Neural cell (in vitro differentiated cells): ENCODE measurements at regions not wholly inside any gene's neighbourhood (a gene's known extent, or its start where the extent isn't known, plus 50 kb on each side); places are given as distances from the start of the nearest gene placed in this dataset.

Experiments used
- H2AFZ ChIP-seq: fragments of 200-600, 300-800 bp; sonication (generic), shearing (Covaris generic); 2 replicates; pipeline ENCODE4 v1.6.0; 2014; ENCODE audit warnings: low read depth, mild to moderate bottlenecking, antibody characterized with exemption, low read length, moderate library complexity
- H3F3A ChIP-seq: fragments of 200-600 bp; shearing (Covaris generic); 2 replicates; pipeline ENCODE4 v1.6.1; 2016; ENCODE audit warnings: mild to moderate bottlenecking, moderate library complexity, mixed read lengths, antibody characterized with exemption, low read length; ENCODE audit not compliant: insufficient read depth, poor library complexity, severe bottlenecking
- H3K27ac ChIP-seq: fragments of 200-600, 300-800 bp; sonication (generic), shearing (Covaris generic); 2 replicates; pipeline ENCODE4 v1.5.1; 2014; ENCODE audit warnings: mild to moderate bottlenecking, low read length, moderate library complexity
- H3K27me3 ChIP-seq: fragments of 300-800, 200-600 bp; sonication (generic), shearing (Covaris generic); 2 replicates; pipeline ENCODE4 v1.6.0; 2014; ENCODE audit warnings: mild to moderate bottlenecking, low read depth, low read length, moderate library complexity; ENCODE audit not compliant: insufficient read depth
- H3K36me3 ChIP-seq: fragments of 300-800, 200-600 bp; sonication (generic), shearing (Covaris generic); 2 replicates; pipeline ENCODE4 v1.5.1; 2014; ENCODE audit warnings: mild to moderate bottlenecking, antibody characterized with exemption, low read length, moderate library complexity; ENCODE audit not compliant: insufficient read depth
- H3K4me2 ChIP-seq: fragments of 300-800, 200-600 bp; sonication (generic), shearing (Covaris generic); 2 replicates; pipeline ENCODE4 v1.6.0; 2014; ENCODE audit warnings: mild to moderate bottlenecking, low read length
- H3K4me3 ChIP-seq: fragments of 300-800, 200-600 bp; sonication (generic), shearing (Covaris generic); 2 replicates; pipeline ENCODE4 v1.5.1; 2014; ENCODE audit warnings: mild to moderate bottlenecking, low read length, moderate library complexity
- H3K79me2 ChIP-seq: fragments of 200-600 bp; shearing (Covaris generic); replicated peaks from 2 replicates; pipeline ENCODE4 v1.6.0; 2014; ENCODE audit warnings: mild to moderate bottlenecking, low read length, moderate library complexity; ENCODE audit not compliant: insufficient read depth
- H3K9ac ChIP-seq: fragments of 300-800, 200-600 bp; sonication (generic), shearing (Covaris generic); 2 replicates; pipeline ENCODE4 v1.6.1; 2016; ENCODE audit warnings: mild to moderate bottlenecking, low read length, mixed read lengths
- H3K9me2 ChIP-seq: fragments of 200-600 bp; shearing (Covaris generic); 2 replicates; pipeline ENCODE4 v1.6.1; 2016; ENCODE audit warnings: mild to moderate bottlenecking, low read length, mixed read lengths; ENCODE audit not compliant: insufficient read depth
- H3K9me3 ChIP-seq: fragments of 200-600, 300-800 bp; sonication (generic), shearing (Covaris generic); 2 replicates; pipeline ENCODE4 v1.6.1; 2016; ENCODE audit warnings: mild to moderate bottlenecking, mixed run types, low read length, moderate library complexity, mixed read lengths
- H4K20me1 ChIP-seq: fragments of 200-600 bp; shearing (Covaris generic); 2 replicates; pipeline ENCODE4 v1.6.1; 2016; ENCODE audit warnings: mild to moderate bottlenecking, mixed run types; ENCODE audit not compliant: insufficient read depth
- EP300 ChIP-seq: fragments of 450-650 bp; conservative IDR thresholded peaks from 2 replicates; pipeline ENCODE4 v1.6.1; 2014; ENCODE audit warnings: antibody characterized with exemption, mild to moderate bottlenecking, moderate library complexity; ENCODE audit not compliant: poor library complexity, severe bottlenecking
- EZH2 ChIP-seq: fragments of 200-600, 300-800 bp; shearing (Covaris generic), sonication (generic); IDR thresholded peaks from 2 replicates; pipeline ENCODE4 v1.6.1; 2014; ENCODE audit warnings: antibody characterized with exemption, low read length, borderline replicate concordance, mild to moderate bottlenecking; ENCODE audit not compliant: insufficient read depth, poor library complexity, severe bottlenecking
- MXI1 ChIP-seq: fragments of 450-650 bp; conservative IDR thresholded peaks from 2 replicates; pipeline ENCODE4 v1.6.1; 2014; ENCODE audit warnings: antibody characterized with exemption, mild to moderate bottlenecking; ENCODE audit not compliant: poor library complexity, severe bottlenecking
- POLR2AphosphoS5 ChIP-seq: IDR thresholded peaks from 2 replicates; pipeline ENCODE4 v1.6.1; 2012
- RAD21 ChIP-seq: fragments of 450-650 bp; conservative IDR thresholded peaks from 2 replicates; pipeline ENCODE4 v1.6.1; 2014; ENCODE audit warnings: antibody characterized with exemption, mild to moderate bottlenecking, moderate library complexity
- SMC3 ChIP-seq: fragments of 450-650 bp; conservative IDR thresholded peaks from 2 replicates; pipeline ENCODE4 v1.6.1; 2014; ENCODE audit warnings: antibody characterized with exemption, mild to moderate bottlenecking, moderate library complexity; ENCODE audit not compliant: poor library complexity
- TAF1 ChIP-seq: IDR thresholded peaks from 2 replicates; pipeline ENCODE4 v1.6.1; 2012; ENCODE audit warnings: low read depth
- TF ChIP-seq, protein P1 (sequence below): IDR thresholded peaks from 2 replicates; pipeline ENCODE4 v1.6.1; 2012; ENCODE audit warnings: borderline replicate concordance
- TF ChIP-seq, protein P2 (sequence below): fragments of 450-650 bp; IDR thresholded peaks from 2 replicates; pipeline ENCODE4 v1.5.1; 2014; ENCODE audit warnings: antibody characterized with exemption, mild to moderate bottlenecking, moderate library complexity; ENCODE audit not compliant: poor library complexity, severe bottlenecking

DNA sequence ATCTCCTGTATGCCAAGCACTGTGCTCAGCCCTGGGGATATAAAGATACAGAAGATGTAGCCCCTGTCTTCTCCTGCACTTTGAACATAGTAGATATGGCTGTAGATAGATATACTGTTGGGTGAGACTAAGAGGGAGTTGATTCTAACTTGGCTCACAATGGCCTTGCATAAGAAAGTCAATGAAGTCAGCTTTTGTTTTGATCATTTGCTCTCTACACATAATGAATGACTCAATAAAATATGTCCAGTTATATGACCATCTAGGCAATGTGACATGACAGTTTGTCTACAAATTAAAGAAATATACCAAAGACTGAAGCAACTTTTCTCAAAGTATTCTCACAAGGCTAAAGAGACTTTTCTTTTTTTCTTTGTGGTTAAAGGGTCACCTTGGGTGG lies 147.6 kb upstream of the DIPK2B start:
- Histone ChIP-seq H3K36me3 (no peaks in the 10 kb centered on the region), H3K4me3 (no peak overlapping the region), H3K27me3 (no peaks in the 10 kb centered on the region), H3K9me2 (no peaks in the 10 kb centered on the region), H3K4me2 (no peak overlapping the region), H2AFZ (no peak overlapping the region), H4K20me1 (no peaks in the 10 kb centered on the region), H3K9me3 (no peaks in the 10 kb centered on the region), H3K9ac (no peak overlapping the region), H3K27ac (no peak overlapping the region), H3K79me2 (no peaks in the 10 kb centered on the region), H3F3A (no peaks in the 10 kb centered on the region)
- TF ChIP-seq EZH2 (no peak), POLR2AphosphoS5 (no peak), RAD21 (no peak), MXI1 (no peak)

DNA sequence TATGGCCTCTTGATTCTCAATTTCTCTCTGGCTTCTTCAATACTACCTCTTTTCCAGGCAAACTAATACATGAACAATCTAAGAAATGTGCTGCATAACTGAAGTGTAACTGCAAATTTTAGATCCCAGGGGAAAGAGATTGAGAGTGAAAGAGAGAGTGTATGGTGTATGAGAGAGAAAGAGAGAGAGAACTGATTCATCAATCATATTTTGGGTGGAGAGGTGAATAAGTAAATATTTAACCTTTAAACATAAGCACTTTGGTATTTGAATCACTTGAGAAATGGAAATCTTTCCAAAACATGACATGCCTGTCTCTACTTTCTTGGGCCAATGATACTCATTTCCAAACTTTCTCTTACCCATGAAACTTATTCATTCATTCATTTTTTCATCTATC lies 147.2 kb upstream of the DIPK2B start:
- no peaks in the 10 kb centered on the region for H3K27me3 ChIP-seq
- no peaks in the 10 kb centered on the region for H3F3A ChIP-seq
- no peak overlapping the region for H3K4me3 ChIP-seq

More for the DNA sequence above, 147.2 kb upstream of the DIPK2B start:
- Histone ChIP-seq H3K9me3 (no peaks in the 10 kb centered on the region), H4K20me1 (no peaks in the 10 kb centered on the region), H3K4me2 (no peak overlapping the region), H3K9me2 (no peaks in the 10 kb centered on the region), H2AFZ (no peak overlapping the region), H3K27ac (no peak overlapping the region), H3K36me3 (no peaks in the 10 kb centered on the region), H3K9ac (no peak overlapping the region), H3K79me2 (no peaks in the 10 kb centered on the region)
- no peak for TF ChIP-seq RAD21
- TF ChIP-seq MXI1 = no peak
- no peak for TF ChIP-seq SMC3
- no peak for TF ChIP-seq EP300
- TF ChIP-seq TAF1 = no peak
- TF ChIP-seq, protein P1, sequence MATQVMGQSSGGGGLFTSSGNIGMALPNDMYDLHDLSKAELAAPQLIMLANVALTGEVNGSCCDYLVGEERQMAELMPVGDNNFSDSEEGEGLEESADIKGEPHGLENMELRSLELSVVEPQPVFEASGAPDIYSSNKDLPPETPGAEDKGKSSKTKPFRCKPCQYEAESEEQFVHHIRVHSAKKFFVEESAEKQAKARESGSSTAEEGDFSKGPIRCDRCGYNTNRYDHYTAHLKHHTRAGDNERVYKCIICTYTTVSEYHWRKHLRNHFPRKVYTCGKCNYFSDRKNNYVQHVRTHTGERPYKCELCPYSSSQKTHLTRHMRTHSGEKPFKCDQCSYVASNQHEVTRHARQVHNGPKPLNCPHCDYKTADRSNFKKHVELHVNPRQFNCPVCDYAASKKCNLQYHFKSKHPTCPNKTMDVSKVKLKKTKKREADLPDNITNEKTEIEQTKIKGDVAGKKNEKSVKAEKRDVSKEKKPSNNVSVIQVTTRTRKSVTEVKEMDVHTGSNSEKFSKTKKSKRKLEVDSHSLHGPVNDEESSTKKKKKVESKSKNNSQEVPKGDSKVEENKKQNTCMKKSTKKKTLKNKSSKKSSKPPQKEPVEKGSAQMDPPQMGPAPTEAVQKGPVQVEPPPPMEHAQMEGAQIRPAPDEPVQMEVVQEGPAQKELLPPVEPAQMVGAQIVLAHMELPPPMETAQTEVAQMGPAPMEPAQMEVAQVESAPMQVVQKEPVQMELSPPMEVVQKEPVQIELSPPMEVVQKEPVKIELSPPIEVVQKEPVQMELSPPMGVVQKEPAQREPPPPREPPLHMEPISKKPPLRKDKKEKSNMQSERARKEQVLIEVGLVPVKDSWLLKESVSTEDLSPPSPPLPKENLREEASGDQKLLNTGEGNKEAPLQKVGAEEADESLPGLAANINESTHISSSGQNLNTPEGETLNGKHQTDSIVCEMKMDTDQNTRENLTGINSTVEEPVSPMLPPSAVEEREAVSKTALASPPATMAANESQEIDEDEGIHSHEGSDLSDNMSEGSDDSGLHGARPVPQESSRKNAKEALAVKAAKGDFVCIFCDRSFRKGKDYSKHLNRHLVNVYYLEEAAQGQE = no peak
- TF ChIP-seq, protein P2, sequence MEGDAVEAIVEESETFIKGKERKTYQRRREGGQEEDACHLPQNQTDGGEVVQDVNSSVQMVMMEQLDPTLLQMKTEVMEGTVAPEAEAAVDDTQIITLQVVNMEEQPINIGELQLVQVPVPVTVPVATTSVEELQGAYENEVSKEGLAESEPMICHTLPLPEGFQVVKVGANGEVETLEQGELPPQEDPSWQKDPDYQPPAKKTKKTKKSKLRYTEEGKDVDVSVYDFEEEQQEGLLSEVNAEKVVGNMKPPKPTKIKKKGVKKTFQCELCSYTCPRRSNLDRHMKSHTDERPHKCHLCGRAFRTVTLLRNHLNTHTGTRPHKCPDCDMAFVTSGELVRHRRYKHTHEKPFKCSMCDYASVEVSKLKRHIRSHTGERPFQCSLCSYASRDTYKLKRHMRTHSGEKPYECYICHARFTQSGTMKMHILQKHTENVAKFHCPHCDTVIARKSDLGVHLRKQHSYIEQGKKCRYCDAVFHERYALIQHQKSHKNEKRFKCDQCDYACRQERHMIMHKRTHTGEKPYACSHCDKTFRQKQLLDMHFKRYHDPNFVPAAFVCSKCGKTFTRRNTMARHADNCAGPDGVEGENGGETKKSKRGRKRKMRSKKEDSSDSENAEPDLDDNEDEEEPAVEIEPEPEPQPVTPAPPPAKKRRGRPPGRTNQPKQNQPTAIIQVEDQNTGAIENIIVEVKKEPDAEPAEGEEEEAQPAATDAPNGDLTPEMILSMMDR = no peak
- no peak for TF ChIP-seq EZH2
- no peak for TF ChIP-seq POLR2AphosphoS5
